GM12878 (cell line): ENCODE measurements at regions not wholly inside any gene's neighbourhood (a gene's known extent, or its start where the extent isn't known, plus 50 kb on each side); places are given as distances from the start of the nearest gene placed in this dataset.

Experiments
- BRCA1 ChIP-seq: IDR thresholded peaks from 2 replicates; pipeline ENCODE4 v1.6.1; 2011; ENCODE audit warnings: low read depth, low read length, improper control_type of control experiment
- CREB1 ChIP-seq: IDR thresholded peaks from 2 replicates; pipeline ENCODE4 v1.6.1; 2012; ENCODE audit warnings: low read depth, mild to moderate bottlenecking, inconsistent platforms
- EED ChIP-seq: sonication (generic); IDR thresholded peaks from 2 replicates; pipeline ENCODE4 v1.6.1; 2016; ENCODE audit warnings: antibody characterized with exemption, low read depth
- EP300 ChIP-seq, 2 experiments: fragments of 150-350 bp in 1 of 2; IDR thresholded peaks; 2 replicates each; pipeline ENCODE4 v1.6.1; 2011 to 2012; ENCODE audit warnings: low read depth in 2 of 2, low read length in 2 of 2, borderline replicate concordance in 1 of 2, improper control_type of control experiment in 1 of 2, inconsistent platforms in 1 of 2; ENCODE audit not compliant: control insufficient read depth in 1 of 2
- GABPA ChIP-seq: IDR thresholded peaks from 2 replicates; pipeline ENCODE4 v1.6.1; 2014; ENCODE audit warnings: antibody characterized with exemption, low read depth, mild to moderate bottlenecking, inconsistent platforms
- HCFC1 ChIP-seq: fragments of 150-350 bp; IDR thresholded peaks from 2 replicates; pipeline ENCODE4 v1.6.1; 2014; ENCODE audit warnings: low read length
- HDGF ChIP-seq: fragments of 450-650 bp; IDR thresholded peaks from 2 replicates; pipeline ENCODE4 v1.6.1; 2016; ENCODE audit warnings: antibody characterized with exemption
- TAF1 ChIP-seq: IDR thresholded peaks from 2 replicates; pipeline ENCODE4 v1.6.1; 2011; ENCODE audit warnings: mild to moderate bottlenecking, low read depth, low read length, borderline replicate concordance
- ZBED1 ChIP-seq: IDR thresholded peaks from 2 replicates; pipeline ENCODE4 v1.6.1; 2016; ENCODE audit warnings: borderline replicate concordance
- TF ChIP-seq, protein P1 (sequence below), 3 experiments: IDR thresholded peaks in 2 of 3; conservative IDR thresholded peaks in 1 of 3; 2 replicates each; pipeline ENCODE4 v1.5.1; 2011; ENCODE audit warnings: low read depth in 3 of 3, low read length in 3 of 3, mild to moderate bottlenecking in 3 of 3, control low read depth in 2 of 3, moderate library complexity in 2 of 3, inconsistent platforms in 1 of 3, mixed read lengths in 1 of 3; ENCODE audit not compliant: control insufficient read depth in 2 of 3, insufficient read depth in 1 of 3; ENCODE audit errors: extremely low read depth in 1 of 3
- TF ChIP-seq, protein P2 (sequence below): fragments of 450-650 bp; formaldehyde crosslinking; IDR thresholded peaks from 2 replicates; pipeline ENCODE4 v1.4.0; 2022; ENCODE audit warnings: mild to moderate bottlenecking, moderate library complexity
- TF ChIP-seq, protein P3 (sequence below): IDR thresholded peaks from 2 replicates; pipeline ENCODE4 v1.6.1; 2012; ENCODE audit warnings: mild to moderate bottlenecking, low read depth, low read length
- TF ChIP-seq, protein P4 (sequence below): IDR thresholded peaks from 2 replicates; pipeline ENCODE4 v1.6.1; 2012; ENCODE audit warnings: low read length, inconsistent platforms
- TF ChIP-seq, protein P5 (sequence below): fragments of 150-350 bp; IDR thresholded peaks from 2 replicates; pipeline ENCODE4 v1.6.1; 2016; ENCODE audit warnings: low read depth, low read length

DNA sequence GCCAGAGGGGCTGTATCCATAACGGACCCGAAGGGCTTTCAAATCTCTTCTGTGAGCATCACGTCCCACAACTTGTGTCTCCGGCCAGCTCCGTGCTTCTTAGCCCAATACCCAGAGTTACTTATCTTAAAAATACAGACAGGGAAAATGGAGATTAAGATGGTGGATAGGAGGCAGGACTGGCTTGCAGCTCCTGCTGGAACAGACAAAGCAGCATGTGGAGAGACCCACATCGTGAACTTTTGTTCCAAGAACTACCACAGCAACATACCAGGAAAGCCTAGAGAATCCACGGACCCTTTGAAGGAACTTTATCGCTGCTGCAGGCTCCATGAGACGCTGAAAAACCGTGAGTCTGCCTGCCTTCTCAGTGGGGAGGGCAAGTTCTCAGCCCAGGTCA is 113.7 kb downstream of the RNASET2 start:
- TF ChIP-seq, protein P1, sequence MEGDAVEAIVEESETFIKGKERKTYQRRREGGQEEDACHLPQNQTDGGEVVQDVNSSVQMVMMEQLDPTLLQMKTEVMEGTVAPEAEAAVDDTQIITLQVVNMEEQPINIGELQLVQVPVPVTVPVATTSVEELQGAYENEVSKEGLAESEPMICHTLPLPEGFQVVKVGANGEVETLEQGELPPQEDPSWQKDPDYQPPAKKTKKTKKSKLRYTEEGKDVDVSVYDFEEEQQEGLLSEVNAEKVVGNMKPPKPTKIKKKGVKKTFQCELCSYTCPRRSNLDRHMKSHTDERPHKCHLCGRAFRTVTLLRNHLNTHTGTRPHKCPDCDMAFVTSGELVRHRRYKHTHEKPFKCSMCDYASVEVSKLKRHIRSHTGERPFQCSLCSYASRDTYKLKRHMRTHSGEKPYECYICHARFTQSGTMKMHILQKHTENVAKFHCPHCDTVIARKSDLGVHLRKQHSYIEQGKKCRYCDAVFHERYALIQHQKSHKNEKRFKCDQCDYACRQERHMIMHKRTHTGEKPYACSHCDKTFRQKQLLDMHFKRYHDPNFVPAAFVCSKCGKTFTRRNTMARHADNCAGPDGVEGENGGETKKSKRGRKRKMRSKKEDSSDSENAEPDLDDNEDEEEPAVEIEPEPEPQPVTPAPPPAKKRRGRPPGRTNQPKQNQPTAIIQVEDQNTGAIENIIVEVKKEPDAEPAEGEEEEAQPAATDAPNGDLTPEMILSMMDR (IDR thresholded peaks at IDR 0.05 in 2 of 3, conservative IDR thresholded peaks at IDR 0.05 in 1 of 3; ENCODE audit: control insufficient read depth in 2 of 3, extremely low read depth in 1 of 3, insufficient read depth in 1 of 3, low read depth in 3 of 3, low read length in 3 of 3) = no peak
- TF ChIP-seq EED = no peak
- TF ChIP-seq, protein P2, sequence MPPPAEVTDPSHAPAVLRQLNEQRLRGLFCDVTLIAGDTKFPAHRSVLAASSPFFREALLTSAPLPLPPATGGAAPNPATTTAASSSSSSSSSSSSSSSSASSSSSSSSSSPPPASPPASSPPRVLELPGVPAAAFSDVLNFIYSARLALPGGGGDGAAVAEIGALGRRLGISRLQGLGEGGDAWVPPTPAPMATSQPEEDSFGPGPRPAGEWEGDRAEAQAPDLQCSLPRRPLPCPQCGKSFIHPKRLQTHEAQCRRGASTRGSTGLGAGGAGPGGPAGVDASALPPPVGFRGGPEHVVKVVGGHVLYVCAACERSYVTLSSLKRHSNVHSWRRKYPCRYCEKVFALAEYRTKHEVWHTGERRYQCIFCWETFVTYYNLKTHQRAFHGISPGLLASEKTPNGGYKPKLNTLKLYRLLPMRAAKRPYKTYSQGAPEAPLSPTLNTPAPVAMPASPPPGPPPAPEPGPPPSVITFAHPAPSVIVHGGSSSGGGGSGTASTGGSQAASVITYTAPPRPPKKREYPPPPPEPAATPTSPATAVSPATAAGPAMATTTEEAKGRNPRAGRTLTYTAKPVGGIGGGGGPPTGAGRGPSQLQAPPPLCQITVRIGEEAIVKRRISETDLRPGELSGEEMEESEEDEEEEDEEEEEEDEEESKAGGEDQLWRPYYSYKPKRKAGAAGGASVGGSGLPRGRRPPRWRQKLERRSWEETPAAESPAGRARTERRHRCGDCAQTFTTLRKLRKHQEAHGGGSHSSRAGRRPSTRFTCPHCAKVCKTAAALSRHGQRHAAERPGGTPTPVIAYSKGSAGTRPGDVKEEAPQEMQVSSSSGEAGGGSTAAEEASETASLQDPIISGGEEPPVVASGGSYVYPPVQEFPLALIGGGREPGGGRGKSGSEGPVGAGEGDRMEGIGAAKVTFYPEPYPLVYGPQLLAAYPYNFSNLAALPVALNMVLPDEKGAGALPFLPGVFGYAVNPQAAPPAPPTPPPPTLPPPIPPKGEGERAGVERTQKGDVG (CRISPR knock-in tag) = no peak
- TF ChIP-seq TAF1 = no peak
- TF ChIP-seq, protein P3, sequence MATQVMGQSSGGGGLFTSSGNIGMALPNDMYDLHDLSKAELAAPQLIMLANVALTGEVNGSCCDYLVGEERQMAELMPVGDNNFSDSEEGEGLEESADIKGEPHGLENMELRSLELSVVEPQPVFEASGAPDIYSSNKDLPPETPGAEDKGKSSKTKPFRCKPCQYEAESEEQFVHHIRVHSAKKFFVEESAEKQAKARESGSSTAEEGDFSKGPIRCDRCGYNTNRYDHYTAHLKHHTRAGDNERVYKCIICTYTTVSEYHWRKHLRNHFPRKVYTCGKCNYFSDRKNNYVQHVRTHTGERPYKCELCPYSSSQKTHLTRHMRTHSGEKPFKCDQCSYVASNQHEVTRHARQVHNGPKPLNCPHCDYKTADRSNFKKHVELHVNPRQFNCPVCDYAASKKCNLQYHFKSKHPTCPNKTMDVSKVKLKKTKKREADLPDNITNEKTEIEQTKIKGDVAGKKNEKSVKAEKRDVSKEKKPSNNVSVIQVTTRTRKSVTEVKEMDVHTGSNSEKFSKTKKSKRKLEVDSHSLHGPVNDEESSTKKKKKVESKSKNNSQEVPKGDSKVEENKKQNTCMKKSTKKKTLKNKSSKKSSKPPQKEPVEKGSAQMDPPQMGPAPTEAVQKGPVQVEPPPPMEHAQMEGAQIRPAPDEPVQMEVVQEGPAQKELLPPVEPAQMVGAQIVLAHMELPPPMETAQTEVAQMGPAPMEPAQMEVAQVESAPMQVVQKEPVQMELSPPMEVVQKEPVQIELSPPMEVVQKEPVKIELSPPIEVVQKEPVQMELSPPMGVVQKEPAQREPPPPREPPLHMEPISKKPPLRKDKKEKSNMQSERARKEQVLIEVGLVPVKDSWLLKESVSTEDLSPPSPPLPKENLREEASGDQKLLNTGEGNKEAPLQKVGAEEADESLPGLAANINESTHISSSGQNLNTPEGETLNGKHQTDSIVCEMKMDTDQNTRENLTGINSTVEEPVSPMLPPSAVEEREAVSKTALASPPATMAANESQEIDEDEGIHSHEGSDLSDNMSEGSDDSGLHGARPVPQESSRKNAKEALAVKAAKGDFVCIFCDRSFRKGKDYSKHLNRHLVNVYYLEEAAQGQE = no peak
- TF ChIP-seq CREB1 = no peak
- TF ChIP-seq HDGF = no peak
- TF ChIP-seq EP300 (IDR thresholded peaks at IDR 0.05; ENCODE audit: borderline replicate concordance in 1 of 2, control insufficient read depth in 1 of 2, low read depth in 2 of 2, low read length in 2 of 2) = no peak
- TF ChIP-seq, protein P4, sequence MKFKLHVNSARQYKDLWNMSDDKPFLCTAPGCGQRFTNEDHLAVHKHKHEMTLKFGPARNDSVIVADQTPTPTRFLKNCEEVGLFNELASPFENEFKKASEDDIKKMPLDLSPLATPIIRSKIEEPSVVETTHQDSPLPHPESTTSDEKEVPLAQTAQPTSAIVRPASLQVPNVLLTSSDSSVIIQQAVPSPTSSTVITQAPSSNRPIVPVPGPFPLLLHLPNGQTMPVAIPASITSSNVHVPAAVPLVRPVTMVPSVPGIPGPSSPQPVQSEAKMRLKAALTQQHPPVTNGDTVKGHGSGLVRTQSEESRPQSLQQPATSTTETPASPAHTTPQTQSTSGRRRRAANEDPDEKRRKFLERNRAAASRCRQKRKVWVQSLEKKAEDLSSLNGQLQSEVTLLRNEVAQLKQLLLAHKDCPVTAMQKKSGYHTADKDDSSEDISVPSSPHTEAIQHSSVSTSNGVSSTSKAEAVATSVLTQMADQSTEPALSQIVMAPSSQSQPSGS = no peak
- no peak for TF ChIP-seq GABPA
- TF ChIP-seq, protein P5, sequence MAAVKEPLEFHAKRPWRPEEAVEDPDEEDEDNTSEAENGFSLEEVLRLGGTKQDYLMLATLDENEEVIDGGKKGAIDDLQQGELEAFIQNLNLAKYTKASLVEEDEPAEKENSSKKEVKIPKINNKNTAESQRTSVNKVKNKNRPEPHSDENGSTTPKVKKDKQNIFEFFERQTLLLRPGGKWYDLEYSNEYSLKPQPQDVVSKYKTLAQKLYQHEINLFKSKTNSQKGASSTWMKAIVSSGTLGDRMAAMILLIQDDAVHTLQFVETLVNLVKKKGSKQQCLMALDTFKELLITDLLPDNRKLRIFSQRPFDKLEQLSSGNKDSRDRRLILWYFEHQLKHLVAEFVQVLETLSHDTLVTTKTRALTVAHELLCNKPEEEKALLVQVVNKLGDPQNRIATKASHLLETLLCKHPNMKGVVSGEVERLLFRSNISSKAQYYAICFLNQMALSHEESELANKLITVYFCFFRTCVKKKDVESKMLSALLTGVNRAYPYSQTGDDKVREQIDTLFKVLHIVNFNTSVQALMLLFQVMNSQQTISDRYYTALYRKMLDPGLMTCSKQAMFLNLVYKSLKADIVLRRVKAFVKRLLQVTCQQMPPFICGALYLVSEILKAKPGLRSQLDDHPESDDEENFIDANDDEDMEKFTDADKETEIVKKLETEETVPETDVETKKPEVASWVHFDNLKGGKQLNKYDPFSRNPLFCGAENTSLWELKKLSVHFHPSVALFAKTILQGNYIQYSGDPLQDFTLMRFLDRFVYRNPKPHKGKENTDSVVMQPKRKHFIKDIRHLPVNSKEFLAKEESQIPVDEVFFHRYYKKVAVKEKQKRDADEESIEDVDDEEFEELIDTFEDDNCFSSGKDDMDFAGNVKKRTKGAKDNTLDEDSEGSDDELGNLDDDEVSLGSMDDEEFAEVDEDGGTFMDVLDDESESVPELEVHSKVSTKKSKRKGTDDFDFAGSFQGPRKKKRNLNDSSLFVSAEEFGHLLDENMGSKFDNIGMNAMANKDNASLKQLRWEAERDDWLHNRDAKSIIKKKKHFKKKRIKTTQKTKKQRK = no peak
- TF ChIP-seq BRCA1 = no peak
- no peak for TF ChIP-seq HCFC1
- TF ChIP-seq ZBED1 = no peak
